ENCODE measurements at regions not wholly inside any gene's neighbourhood (a gene's known extent, or its start where the extent isn't known, plus 50 kb on each side); places are given as distances from the start of the nearest gene placed in this dataset.

GRCh38 chr14:82528016-82528415 is 994.4 kb upstream of the SEL1L start:
- TF ChIP-seq TAF1 (IDR thresholded peaks at IDR 0.05; ENCODE audit: borderline replicate concordance, insufficient read depth, low read length), result no peak
- TF ChIP-seq FOXP2 (optimal IDR thresholded peaks at IDR 0.05; ENCODE audit: borderline replicate concordance, extremely low read depth, extremely low read length, insufficient read depth), result no peak
- TF ChIP-seq POLR2AphosphoS5 (IDR thresholded peaks at IDR 0.05; ENCODE audit: low read depth, low read length), result no peak
- TF ChIP-seq, protein P1, sequence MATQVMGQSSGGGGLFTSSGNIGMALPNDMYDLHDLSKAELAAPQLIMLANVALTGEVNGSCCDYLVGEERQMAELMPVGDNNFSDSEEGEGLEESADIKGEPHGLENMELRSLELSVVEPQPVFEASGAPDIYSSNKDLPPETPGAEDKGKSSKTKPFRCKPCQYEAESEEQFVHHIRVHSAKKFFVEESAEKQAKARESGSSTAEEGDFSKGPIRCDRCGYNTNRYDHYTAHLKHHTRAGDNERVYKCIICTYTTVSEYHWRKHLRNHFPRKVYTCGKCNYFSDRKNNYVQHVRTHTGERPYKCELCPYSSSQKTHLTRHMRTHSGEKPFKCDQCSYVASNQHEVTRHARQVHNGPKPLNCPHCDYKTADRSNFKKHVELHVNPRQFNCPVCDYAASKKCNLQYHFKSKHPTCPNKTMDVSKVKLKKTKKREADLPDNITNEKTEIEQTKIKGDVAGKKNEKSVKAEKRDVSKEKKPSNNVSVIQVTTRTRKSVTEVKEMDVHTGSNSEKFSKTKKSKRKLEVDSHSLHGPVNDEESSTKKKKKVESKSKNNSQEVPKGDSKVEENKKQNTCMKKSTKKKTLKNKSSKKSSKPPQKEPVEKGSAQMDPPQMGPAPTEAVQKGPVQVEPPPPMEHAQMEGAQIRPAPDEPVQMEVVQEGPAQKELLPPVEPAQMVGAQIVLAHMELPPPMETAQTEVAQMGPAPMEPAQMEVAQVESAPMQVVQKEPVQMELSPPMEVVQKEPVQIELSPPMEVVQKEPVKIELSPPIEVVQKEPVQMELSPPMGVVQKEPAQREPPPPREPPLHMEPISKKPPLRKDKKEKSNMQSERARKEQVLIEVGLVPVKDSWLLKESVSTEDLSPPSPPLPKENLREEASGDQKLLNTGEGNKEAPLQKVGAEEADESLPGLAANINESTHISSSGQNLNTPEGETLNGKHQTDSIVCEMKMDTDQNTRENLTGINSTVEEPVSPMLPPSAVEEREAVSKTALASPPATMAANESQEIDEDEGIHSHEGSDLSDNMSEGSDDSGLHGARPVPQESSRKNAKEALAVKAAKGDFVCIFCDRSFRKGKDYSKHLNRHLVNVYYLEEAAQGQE (IDR thresholded peaks at IDR 0.05; ENCODE audit: insufficient read depth in 1 of 2, low read depth in 2 of 2, low read length in 2 of 2), result no peak
- TF ChIP-seq SIN3A (IDR thresholded peaks at IDR 0.05; ENCODE audit: borderline replicate concordance, insufficient read depth, low read length), result no peak

DNA sequence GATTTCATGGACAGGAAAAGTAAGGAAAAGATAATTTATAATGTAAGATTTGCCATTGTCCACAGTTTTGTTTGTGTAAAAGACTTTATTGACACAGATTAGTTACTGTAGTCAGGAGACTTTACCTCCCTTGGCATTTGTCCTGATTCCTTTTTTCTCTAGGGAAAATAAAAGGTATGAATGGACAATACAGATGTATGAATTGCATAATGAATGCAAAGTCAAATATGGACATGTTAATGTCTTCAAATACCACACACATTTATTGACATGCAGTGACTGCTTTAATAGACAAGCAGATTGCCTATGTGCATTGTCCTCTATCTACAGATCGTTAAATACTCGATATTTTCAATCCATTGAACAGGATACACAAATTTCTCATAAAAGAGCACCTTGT is 999.7 kb upstream of the SEL1L start:
- no peak for TF ChIP-seq POLR2AphosphoS5 (IDR thresholded peaks at IDR 0.05; ENCODE audit: low read depth, low read length)
- no peak for TF ChIP-seq TAF1 (IDR thresholded peaks at IDR 0.05; ENCODE audit: borderline replicate concordance, insufficient read depth, low read length)

DNA sequence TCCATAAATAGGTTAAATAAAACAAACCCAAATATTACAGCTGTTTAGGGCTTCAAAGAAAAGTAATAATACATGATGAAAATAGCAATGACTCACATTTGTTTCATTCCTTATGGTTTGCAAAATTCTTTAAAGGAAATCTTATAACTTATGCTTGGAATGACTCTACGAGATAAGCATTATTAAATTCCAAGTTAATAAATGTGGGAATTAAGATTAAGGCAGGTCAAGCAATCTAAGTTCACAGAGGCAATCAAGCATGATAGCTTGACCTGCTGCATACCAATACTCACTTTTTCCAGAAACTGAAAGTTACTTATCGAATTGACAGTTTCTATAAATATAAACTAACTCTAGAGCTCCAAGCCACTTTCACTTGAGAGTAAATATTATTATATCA is 1002.9 kb upstream of the SEL1L start:
- no peak for TF ChIP-seq POLR2AphosphoS5 (IDR thresholded peaks at IDR 0.05; ENCODE audit: low read depth, low read length)
- no peak for TF ChIP-seq FOXP2 (optimal IDR thresholded peaks at IDR 0.05; ENCODE audit: borderline replicate concordance, extremely low read depth, extremely low read length, insufficient read depth)
- no peak for TF ChIP-seq SIN3A (IDR thresholded peaks at IDR 0.05; ENCODE audit: borderline replicate concordance, insufficient read depth, low read length)
- TF ChIP-seq, protein P1 (IDR thresholded peaks at IDR 0.05; ENCODE audit: insufficient read depth in 1 of 2, low read depth in 2 of 2, low read length in 2 of 2), result no peak
- TF ChIP-seq TAF1 (IDR thresholded peaks at IDR 0.05; ENCODE audit: borderline replicate concordance, insufficient read depth, low read length), result no peak

DNA sequence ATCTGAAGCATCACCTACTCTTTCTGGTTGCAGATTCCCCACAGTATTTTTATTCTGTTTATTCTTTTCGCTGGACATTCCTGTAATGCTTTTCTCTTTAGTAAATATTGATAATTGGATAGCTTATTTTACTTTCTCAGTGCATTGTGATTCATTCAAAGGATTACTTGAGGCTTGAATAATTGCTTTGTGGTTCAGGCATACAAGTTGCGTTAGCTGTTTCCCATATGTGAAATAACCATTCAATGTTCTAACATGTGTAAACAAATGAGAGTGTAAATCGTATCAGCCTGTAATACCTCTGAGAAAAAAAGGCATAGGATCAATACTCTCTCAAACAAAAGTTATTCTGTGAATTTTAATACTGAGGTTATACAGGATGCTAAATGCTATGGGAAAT is 1004.2 kb upstream of the SEL1L start:
- TF ChIP-seq, protein P1 (IDR thresholded peaks at IDR 0.05; ENCODE audit: insufficient read depth in 1 of 2, low read depth in 2 of 2, low read length in 2 of 2), result no peak
- no peak for TF ChIP-seq POLR2AphosphoS5 (IDR thresholded peaks at IDR 0.05; ENCODE audit: low read depth, low read length)
- no peak for TF ChIP-seq TAF1 (IDR thresholded peaks at IDR 0.05; ENCODE audit: borderline replicate concordance, insufficient read depth, low read length)
- no peak for TF ChIP-seq SIN3A (IDR thresholded peaks at IDR 0.05; ENCODE audit: borderline replicate concordance, insufficient read depth, low read length)
- TF ChIP-seq FOXP2 (optimal IDR thresholded peaks at IDR 0.05; ENCODE audit: borderline replicate concordance, extremely low read depth, extremely low read length, insufficient read depth), result no peak

- TF ChIP-seq SIN3A (IDR thresholded peaks at IDR 0.05; ENCODE audit: borderline replicate concordance, insufficient read depth, low read length), result no peak
- TF ChIP-seq POLR2AphosphoS5 (IDR thresholded peaks at IDR 0.05; ENCODE audit: low read depth, low read length), result no peak
- no peak for TF ChIP-seq FOXP2 (optimal IDR thresholded peaks at IDR 0.05; ENCODE audit: borderline replicate concordance, extremely low read depth, extremely low read length, insufficient read depth)
- TF ChIP-seq, protein P1 (IDR thresholded peaks at IDR 0.05; ENCODE audit: insufficient read depth in 1 of 2, low read depth in 2 of 2, low read length in 2 of 2), result no peak
- TF ChIP-seq TAF1 (IDR thresholded peaks at IDR 0.05; ENCODE audit: borderline replicate concordance, insufficient read depth, low read length), result no peak
These were observed 1012.7 kb upstream of the SEL1L start for GRCh38 chr14:82546401-82546800.
